SK-N-SH (cell line): ENCODE measurements at regions not wholly inside any gene's neighbourhood (a gene's known extent, or its start where the extent isn't known, plus 50 kb on each side); places are given as distances from the start of the nearest gene placed in this dataset.

ENCODE experiments used
- CTCF ChIA-PET: fragments of 300-600, 350-600 bp; formaldehyde crosslinking; extraction: SDS; loops from one replicate; lab custom pipeline; 2021; lab: Yijun Ruan, JAX
- POLR2A ChIA-PET: fragments of 350-600 bp; sonication (Branson Sonifier 250); formaldehyde crosslinking; extraction: SDS; loops from one replicate; lab custom pipeline; 2020; ENCODE audit warnings: antibody characterized with exemption, inconsistent platforms; lab: Yijun Ruan, JAX
- DNase-seq: peaks from one replicate; pipeline ENCODE4 v3.0.0; 2012
- H2AFZ ChIP-seq: fragments of 200-600 bp; sonication (generic); 2 replicates; pipeline ENCODE4 v1.8.1; 2016; ENCODE audit warnings: antibody characterized with exemption, mild to moderate bottlenecking, low read depth
- H3F3A ChIP-seq: fragments of 200-600 bp; sonication (generic); replicated peaks from 2 replicates; pipeline ENCODE3; 2016; ENCODE audit warnings: antibody characterized with exemption, mild to moderate bottlenecking; ENCODE audit not compliant: insufficient read depth
- H3K27ac ChIP-seq, 2 experiments: fragments of 200-500 bp in 1 of 2; fragments of 200-600 bp in 1 of 2; sonication (Bioruptor generic) in 1 of 2; sonication (generic), shearing (Covaris generic) in 1 of 2; 2 replicates each; pipeline versions ENCODE4 v1.5.1 to v1.6.1; 2014 to 2016; ENCODE audit warnings: low read depth in 2 of 2, inconsistent platforms in 1 of 2, low read length in 1 of 2, mild to moderate bottlenecking in 1 of 2, mixed read lengths in 1 of 2
- H3K27me3 ChIP-seq: fragments of 200-600 bp; sonication (generic), shearing (Covaris generic); 2 replicates; pipeline ENCODE4 v1.6.1; 2016; ENCODE audit warnings: mixed run types; ENCODE audit not compliant: insufficient read depth
- H3K36me3 ChIP-seq, 2 experiments: fragments of 200-500 bp in 1 of 2; fragments of 200-600 bp in 1 of 2; sonication (Bioruptor generic) in 1 of 2; sonication (generic) in 1 of 2; replicated peaks in 1 of 2; 2 replicates each; pipeline versions ENCODE3 to v1.5.1; 2014 to 2016; ENCODE audit warnings: low read length in 1 of 2, mild to moderate bottlenecking in 1 of 2; ENCODE audit not compliant: insufficient read depth in 2 of 2, control insufficient read depth in 1 of 2
- H3K4me1 ChIP-seq, 2 experiments: fragments of 200-500 bp in 1 of 2; fragments of 200-600 bp in 1 of 2; sonication (Bioruptor generic) in 1 of 2; sonication (generic), shearing (Covaris generic) in 1 of 2; 2 replicates each; pipeline versions ENCODE4 v1.5.1 to v1.6.1; 2014 to 2016; ENCODE audit warnings: low read depth in 1 of 2, low read length in 1 of 2, mixed run types in 1 of 2; ENCODE audit not compliant: insufficient read depth in 2 of 2, control insufficient read depth in 1 of 2
- H3K4me2 ChIP-seq: fragments of 200-600 bp; sonication (generic), shearing (Covaris generic); 2 replicates; pipeline ENCODE4 v1.6.1; 2017; ENCODE audit warnings: mixed run types
- H3K4me3 ChIP-seq, 2 experiments: fragments of 200-500 bp in 1 of 2; fragments of 200-600 bp in 1 of 2; sonication (Bioruptor generic) in 1 of 2; sonication (generic), shearing (Covaris generic) in 1 of 2; 2 replicates each; pipeline versions ENCODE4 v1.5.1 to v1.8.1; 2014 to 2016; ENCODE audit warnings: low read depth in 2 of 2, inconsistent platforms in 1 of 2, low read length in 1 of 2, mild to moderate bottlenecking in 1 of 2, mixed read lengths in 1 of 2, moderate library complexity in 1 of 2
- H3K79me2 ChIP-seq: fragments of 200-600 bp; sonication (generic); 2 replicates; pipeline ENCODE4 v1.8.1; 2017; ENCODE audit warnings: mild to moderate bottlenecking; ENCODE audit not compliant: insufficient read depth
- H3K9ac ChIP-seq: fragments of 200-600 bp; sonication (generic); 2 replicates; pipeline ENCODE4 v1.6.1; 2017; ENCODE audit warnings: mixed run types
- H3K9me2 ChIP-seq: fragments of 200-600 bp; sonication (generic); 2 replicates; pipeline ENCODE4 v1.6.1; 2017; ENCODE audit warnings: mixed run types
- H3K9me3 ChIP-seq: fragments of 200-600 bp; sonication (generic); 2 replicates; pipeline ENCODE4 v1.6.1; 2017; ENCODE audit warnings: mixed run types, mild to moderate bottlenecking, moderate library complexity
- H4K20me1 ChIP-seq: fragments of 200-600 bp; sonication (generic); 2 replicates; pipeline ENCODE4 v1.6.1; 2017; ENCODE audit warnings: mild to moderate bottlenecking, mixed run types; ENCODE audit not compliant: insufficient read depth
- CHD2 ChIP-seq: fragments of 150-350 bp; IDR thresholded peaks from 2 replicates; pipeline ENCODE4 v1.6.1; 2018; ENCODE audit warnings: low read length; ENCODE audit not compliant: partially characterized antibody
- EP300 ChIP-seq, 2 experiments: IDR thresholded peaks; 2 replicates each; pipeline versions ENCODE4 v1.4.0 to v1.6.1; 2012; ENCODE audit warnings: borderline replicate concordance in 1 of 2, low read depth in 1 of 2, low read length in 1 of 2
- GABPA ChIP-seq: IDR thresholded peaks from 2 replicates; pipeline ENCODE4 v1.4.0; 2012; ENCODE audit warnings: low read depth, mild to moderate bottlenecking
- MXI1 ChIP-seq: IDR thresholded peaks from 2 replicates; pipeline ENCODE4 v1.6.1; 2012; ENCODE audit warnings: mild to moderate bottlenecking, low read depth, low read length, improper control_type of control experiment
- NFIC ChIP-seq: IDR thresholded peaks from 2 replicates; pipeline ENCODE4 v1.4.0; 2012; ENCODE audit warnings: borderline replicate concordance
- PBX3 ChIP-seq: IDR thresholded peaks from 2 replicates; pipeline ENCODE4; 2012
- RAD21 ChIP-seq: IDR thresholded peaks from 2 replicates; pipeline ENCODE4 v1.6.1; 2012; ENCODE audit warnings: mild to moderate bottlenecking, low read length
- RCOR1 ChIP-seq: fragments of 150-350 bp; IDR thresholded peaks from 2 replicates; pipeline ENCODE4 v1.6.1; 2017; ENCODE audit warnings: antibody characterized with exemption, low read length
- REST ChIP-seq: IDR thresholded peaks from 2 replicates; pipeline ENCODE4 v1.6.1; 2012; ENCODE audit warnings: mild to moderate bottlenecking, low read depth, low read length, moderate library complexity
- RXRA ChIP-seq: IDR thresholded peaks from 2 replicates; pipeline ENCODE4 v1.4.0; 2012; ENCODE audit warnings: low read depth, mild to moderate bottlenecking, borderline replicate concordance
- SIN3A ChIP-seq: IDR thresholded peaks from 2 replicates; pipeline ENCODE4 v1.6.1; 2012; ENCODE audit warnings: low read depth, mild to moderate bottlenecking, low read length, moderate library complexity, borderline replicate concordance
- SMC3 ChIP-seq: IDR thresholded peaks from 2 replicates; pipeline ENCODE4 v1.6.1; 2012; ENCODE audit warnings: low read depth, low read length, improper control_type of control experiment
- TCF12 ChIP-seq: IDR thresholded peaks from 2 replicates; pipeline ENCODE4 v1.4.0; 2012
- TEAD4 ChIP-seq: IDR thresholded peaks from 2 replicates; pipeline ENCODE4 v1.4.0; 2012; ENCODE audit warnings: mild to moderate bottlenecking, borderline replicate concordance; ENCODE audit not compliant: insufficient read depth
- USF1 ChIP-seq: IDR thresholded peaks from 2 replicates; pipeline ENCODE4 v1.4.0; 2012; ENCODE audit warnings: low read depth, borderline replicate concordance
- YY1 ChIP-seq: IDR thresholded peaks from 2 replicates; pipeline ENCODE4 v1.4.0; 2012; ENCODE audit warnings: low read depth, mild to moderate bottlenecking

GRCh38 chr3:103825586-103825985 is 1390.8 kb downstream of the ZPLD1 start:
- ChIA-PET POLR2A (no interaction called here), CTCF (no interaction called here)
- H3K27me3 ChIP-seq: no peaks in the 10 kb centered on the region
- H3K27ac ChIP-seq: no peak overlapping the region
- no peak overlapping the region for H3K9ac ChIP-seq
- no peak overlapping the region for H3K4me3 ChIP-seq
- H4K20me1 ChIP-seq: no peaks in the 10 kb centered on the region
- H3K4me2 ChIP-seq: no peak overlapping the region
- H3K9me2 ChIP-seq: peaks cover 7% of the 10 kb centered on the region; the same call in 1 of the 2 replicates
- no peaks in the 10 kb centered on the region; a peak in 1 of 4 replicates for H3K4me1 ChIP-seq
- no peaks in the 10 kb centered on the region for H3K36me3 ChIP-seq
- H3F3A ChIP-seq: no peaks in the 10 kb centered on the region
- DNase-seq: no peak
- H3K9me3 ChIP-seq: no peaks in the 10 kb centered on the region
- TF ChIP-seq RAD21: no peak
- no peak for TF ChIP-seq SMC3
- TF ChIP-seq RXRA: no peak
- no peak for TF ChIP-seq RCOR1
- no peak for TF ChIP-seq REST
- no peak for TF ChIP-seq CHD2
- TF ChIP-seq SIN3A: no peak
- TF ChIP-seq YY1: no peak
- no peak for TF ChIP-seq GABPA
- TF ChIP-seq EP300 (IDR thresholded peaks at IDR 0.05; ENCODE audit: borderline replicate concordance in 1 of 2, low read depth in 1 of 2, low read length in 1 of 2): no peak
- TF ChIP-seq USF1: no peak
- TF ChIP-seq TCF12: no peak
- no peak for TF ChIP-seq MXI1
- no peak for TF ChIP-seq PBX3
- no peak for TF ChIP-seq TEAD4
- no peak for TF ChIP-seq NFIC
- no peak overlapping the region for H2AFZ ChIP-seq
- H3K79me2 ChIP-seq: no peaks in the 10 kb centered on the region
